Liver (tissue), 3 donors: ENCODE measurements at regions not wholly inside any gene's neighbourhood (a gene's known extent, or its start where the extent isn't known, plus 50 kb on each side); places are given as distances from the start of the nearest gene placed in this dataset.

Experiments used
- ATF3 ChIP-seq: IDR thresholded peaks from 2 replicates; pipeline ENCODE4 v1.6.1; 2016; ENCODE audit warnings: antibody characterized with exemption
- CTCF ChIP-seq: fragments of 150-350 bp; IDR thresholded peaks from 2 replicates; pipeline ENCODE4 v1.5.1; 2017; ENCODE audit warnings: improper control_type of control experiment, low read depth, low read length; ENCODE audit not compliant: missing input control
- EGR1 ChIP-seq, 2 donors: IDR thresholded peaks; 2 replicates each; pipeline ENCODE4 v1.6.1; 2016 to 2018; ENCODE audit warnings: antibody characterized with exemption in 2 of 2, low read depth in 2 of 2
- GABPA ChIP-seq, 2 donors: IDR thresholded peaks in 1 of 2; conservative IDR thresholded peaks in 1 of 2; 2 replicates each; pipeline ENCODE4 v1.6.1; 2016; ENCODE audit warnings: antibody characterized with exemption in 2 of 2, mild to moderate bottlenecking in 1 of 2, moderate library complexity in 1 of 2
- JUND ChIP-seq, 2 donors: IDR thresholded peaks; 2 replicates each; pipeline ENCODE4 v1.6.1; 2016; ENCODE audit warnings: antibody characterized with exemption in 2 of 2
- MAX ChIP-seq: IDR thresholded peaks from 2 replicates; pipeline ENCODE4 v1.6.1; 2016; ENCODE audit warnings: antibody characterized with exemption
- RAD21 ChIP-seq, 2 donors: IDR thresholded peaks; 2 replicates each; pipeline ENCODE4 v1.6.1; 2016; ENCODE audit warnings: antibody characterized with exemption in 2 of 2, mild to moderate bottlenecking in 2 of 2
- REST ChIP-seq: IDR thresholded peaks from 2 replicates; pipeline ENCODE4 v1.6.1; 2016; ENCODE audit warnings: antibody characterized with exemption, mild to moderate bottlenecking
- YY1 ChIP-seq: IDR thresholded peaks from 2 replicates; pipeline ENCODE4 v1.6.1; 2016; ENCODE audit warnings: antibody characterized with exemption, mild to moderate bottlenecking
- ZBTB33 ChIP-seq: IDR thresholded peaks from 2 replicates; pipeline ENCODE4 v1.6.1; 2016; ENCODE audit warnings: antibody characterized with exemption
- donor health status: healthy.
- donor health status: healthy.

- no peak for TF ChIP-seq CTCF
- no peak for TF ChIP-seq GABPA (IDR thresholded peaks at IDR 0.05 in 1 of 2, conservative IDR thresholded peaks at IDR 0.05 in 1 of 2)
- no peak for TF ChIP-seq REST
- no peak for TF ChIP-seq JUND (IDR thresholded peaks at IDR 0.05)
- no peak for TF ChIP-seq RAD21 (IDR thresholded peaks at IDR 0.05)
- TF ChIP-seq ZBTB33: no peak
- no peak for TF ChIP-seq YY1
- TF ChIP-seq EGR1 (IDR thresholded peaks at IDR 0.05; ENCODE audit: low read depth in 2 of 2): no peak
- no peak for TF ChIP-seq MAX
- no peak for TF ChIP-seq ATF3
Measured at GRCh38 chr13:37345869-37346268, 240.4 kb upstream of the CSNK1A1L start.
